ENCODE measurements at regions not wholly inside any gene's neighbourhood (a gene's known extent, or its start where the extent isn't known, plus 50 kb on each side); places are given as distances from the start of the nearest gene placed in this dataset.

- WGBS (ENCODE audit: insufficient coverage, low coverage, low lambda C conversion rate, missing lambda C conversion rate) = 50% methylated on average over 4 of the region's 9 CpGs
- no peaks in the 10 kb centered on the region for H3K27me3 ChIP-seq
- H3K4me3 ChIP-seq = no peak overlapping the region
- H3K4me1 ChIP-seq = no peaks in the 10 kb centered on the region
- intact Hi-C loops (cut with DNase I) = no loop called here
- DNase-seq = no peak
- H3K9me3 ChIP-seq = no peaks in the 10 kb centered on the region
- H3K36me3 ChIP-seq = no peaks in the 10 kb centered on the region
- no peak for TF ChIP-seq CTCF (IDR thresholded peaks at IDR 0.05)
- H3K27ac ChIP-seq = no peak overlapping the region
- ATAC-seq = peak in 2 of 4 donors; percentile 20 to 48
Measured at GRCh38 chr21:35323947-35324346, 274.8 kb upstream of the RUNX1 start.

- Histone ChIP-seq H3K4me3 (no peak overlapping the region), H3K9me3 (no peaks in the 10 kb centered on the region), H3K4me1 (no peaks in the 10 kb centered on the region), H3K36me3 (no peaks in the 10 kb centered on the region), H3K27ac (no peak overlapping the region), H3K27me3 (no peaks in the 10 kb centered on the region)
- DNase-seq (no peak), ATAC-seq (no peak)
- TF ChIP-seq CTCF (IDR thresholded peaks at IDR 0.05) = no peak
- TF ChIP-seq POLR2A (IDR thresholded peaks at IDR 0.05) = no peak
- intact Hi-C loops (cut with DNase I) = no loop called here
- 37% methylated on average over 8 of the region's 8 CpGs for WGBS (ENCODE audit: insufficient coverage, low coverage, low lambda C conversion rate, missing lambda C conversion rate)
Measured at GRCh38 chr21:35321322-35322200, 272.5 kb upstream of the RUNX1 start.

- intact Hi-C loops (cut with DNase I) = no loop called here
- TF ChIP-seq CTCF (IDR thresholded peaks at IDR 0.05) (no peak), POLR2A (IDR thresholded peaks at IDR 0.05) (no peak)
- WGBS (ENCODE audit: insufficient coverage, low coverage, low lambda C conversion rate, missing lambda C conversion rate) = 63% methylated on average over 4 of the region's 11 CpGs
- no peak for DNase-seq
- H3K4me1 ChIP-seq = no peaks in the 10 kb centered on the region
- H3K4me3 ChIP-seq = no peak overlapping the region
- H3K9me3 ChIP-seq = no peaks in the 10 kb centered on the region
- no peak overlapping the region for H3K27ac ChIP-seq
- ATAC-seq = no peak
- no peaks in the 10 kb centered on the region for H3K36me3 ChIP-seq
- no peaks in the 10 kb centered on the region for H3K27me3 ChIP-seq
Measured at GRCh38 chr21:35319684-35320283, 270.7 kb upstream of the RUNX1 start.

GRCh38 chr21:35316933-35317332, 267.8 kb upstream of the RUNX1 start:
- H3K4me3 ChIP-seq = no peak overlapping the region
- WGBS (ENCODE audit: insufficient coverage, low coverage, low lambda C conversion rate, missing lambda C conversion rate) = 60% methylated on average over 3 of the region's 4 CpGs
- H3K9me3 ChIP-seq = no peaks in the 10 kb centered on the region
- no peak for DNase-seq
- no peaks in the 10 kb centered on the region for H3K36me3 ChIP-seq
- no peak overlapping the region for H3K27ac ChIP-seq
- no peaks in the 10 kb centered on the region for H3K4me1 ChIP-seq
- no peaks in the 10 kb centered on the region for H3K27me3 ChIP-seq
- no peak for TF ChIP-seq POLR2A (IDR thresholded peaks at IDR 0.05)
- TF ChIP-seq CTCF (IDR thresholded peaks at IDR 0.05) = no peak
- intact Hi-C loops (cut with DNase I) = no loop called here
- ATAC-seq = no peak
